ENCODE measurements at regions not wholly inside any gene's neighbourhood (a gene's known extent, or its start where the extent isn't known, plus 50 kb on each side); places are given as distances from the start of the nearest gene placed in this dataset.

- DNase-seq (no peak), ATAC-seq (no peak)
- peaks cover 6% of the 10 kb centered on the region for H3K27me3 Mint-ChIP-seq
- no peaks in the 10 kb centered on the region for H3K36me3 Mint-ChIP-seq (ENCODE audit: low read depth)
- no peaks in the 10 kb centered on the region for H3K4me1 Mint-ChIP-seq
- no peak overlapping the region for H3K27ac Mint-ChIP-seq
- H3K9me3 Mint-ChIP-seq = peaks cover 6% of the 10 kb centered on the region
- no peak overlapping the region for H3K4me3 Mint-ChIP-seq
Measured at GRCh38 chr1:221174330-221174993, 295.2 kb downstream of the HLX start.

- H3K9me3 Mint-ChIP-seq = peaks cover 6% of the 10 kb centered on the region
- no peak overlapping the region for H3K4me3 Mint-ChIP-seq
- peaks cover 6% of the 10 kb centered on the region for H3K27me3 Mint-ChIP-seq
- no peaks in the 10 kb centered on the region for H3K36me3 Mint-ChIP-seq (ENCODE audit: low read depth)
- H3K27ac Mint-ChIP-seq = no peak overlapping the region
- H3K4me1 Mint-ChIP-seq = no peaks in the 10 kb centered on the region
- ATAC-seq (no peak), DNase-seq (no peak)
Measured at GRCh38 chr1:221175249-221175648, 296.0 kb downstream of the HLX start.

GRCh38 chr1:221180704-221181368 lies 301.6 kb downstream of the HLX start:
- peaks cover 13% of the 10 kb centered on the region for H3K27me3 Mint-ChIP-seq
- H3K27ac Mint-ChIP-seq = no peak overlapping the region
- DNase-seq (no peak), ATAC-seq (no peak)
- no peaks in the 10 kb centered on the region for H3K9me3 Mint-ChIP-seq
- H3K4me1 Mint-ChIP-seq = no peaks in the 10 kb centered on the region
- H3K36me3 Mint-ChIP-seq (ENCODE audit: low read depth) = no peaks in the 10 kb centered on the region
- H3K4me3 Mint-ChIP-seq = no peak overlapping the region

GRCh38 chr1:221182791-221183533 lies 303.7 kb downstream of the HLX start:
- no peak for DNase-seq
- no peak overlapping the region for H3K27ac Mint-ChIP-seq
- no peaks in the 10 kb centered on the region for H3K36me3 Mint-ChIP-seq (ENCODE audit: low read depth)

GRCh38 chr1:221184131-221184794 lies 305.0 kb downstream of the HLX start:
- Mint-ChIP-seq H3K27me3 (peaks cover 12% of the 10 kb centered on the region), H3K9me3 (no peaks in the 10 kb centered on the region), H3K36me3 (ENCODE audit: low read depth) (no peaks in the 10 kb centered on the region), H3K4me1 (no peaks in the 10 kb centered on the region), H3K27ac (no peak overlapping the region), H3K4me3 (no peak overlapping the region)
- ATAC-seq (no peak), DNase-seq (no peak)

More at GRCh38 chr1:221182791-221183533, 303.7 kb downstream of the HLX start:
- Mint-ChIP-seq H3K4me3 (no peak overlapping the region), H3K27me3 (peaks cover 10% of the 10 kb centered on the region), H3K9me3 (no peaks in the 10 kb centered on the region), H3K4me1 (no peaks in the 10 kb centered on the region)
- no peak for ATAC-seq

- H3K27ac Mint-ChIP-seq = no peak overlapping the region
- no peak for DNase-seq
Measured at GRCh38 chr1:221187174-221187573, 307.9 kb downstream of the HLX start.

GRCh38 chr1:221188458-221188857 lies 309.2 kb downstream of the HLX start:
- H3K27me3 Mint-ChIP-seq = peaks cover 7% of the 10 kb centered on the region
- H3K4me3 Mint-ChIP-seq = no peak overlapping the region
- ATAC-seq (no peak), DNase-seq (no peak)
- H3K27ac Mint-ChIP-seq = no peak overlapping the region
- H3K4me1 Mint-ChIP-seq = no peaks in the 10 kb centered on the region
- no peaks in the 10 kb centered on the region for H3K9me3 Mint-ChIP-seq
- H3K36me3 Mint-ChIP-seq (ENCODE audit: low read depth) = no peaks in the 10 kb centered on the region

More at GRCh38 chr1:221187174-221187573, 307.9 kb downstream of the HLX start:
- Mint-ChIP-seq H3K4me3 (no peak overlapping the region), H3K36me3 (ENCODE audit: low read depth) (no peaks in the 10 kb centered on the region), H3K4me1 (no peaks in the 10 kb centered on the region), H3K9me3 (no peaks in the 10 kb centered on the region), H3K27me3 (peaks cover 9% of the 10 kb centered on the region)
- ATAC-seq = no peak

- H3K9me3 Mint-ChIP-seq = no peaks in the 10 kb centered on the region
- H3K36me3 Mint-ChIP-seq (ENCODE audit: low read depth) = no peaks in the 10 kb centered on the region
- ATAC-seq (no peak), DNase-seq (no peak)
- H3K4me3 Mint-ChIP-seq = no peak overlapping the region
- peaks cover 2% of the 10 kb centered on the region for H3K27me3 Mint-ChIP-seq
- H3K4me1 Mint-ChIP-seq = no peaks in the 10 kb centered on the region
- no peak overlapping the region for H3K27ac Mint-ChIP-seq
Measured at GRCh38 chr1:221190249-221190648, 311.0 kb downstream of the HLX start.

GRCh38 chr1:221192055-221192454 lies 312.8 kb downstream of the HLX start:
- no peaks in the 10 kb centered on the region for H3K36me3 Mint-ChIP-seq (ENCODE audit: low read depth)
- H3K9me3 Mint-ChIP-seq = peaks cover 4% of the 10 kb centered on the region
- no peak overlapping the region for H3K4me3 Mint-ChIP-seq
- no peak for ATAC-seq
- H3K27ac Mint-ChIP-seq = no peak overlapping the region
- no peak for DNase-seq
- H3K4me1 Mint-ChIP-seq = no peaks in the 10 kb centered on the region
- peaks cover 2% of the 10 kb centered on the region for H3K27me3 Mint-ChIP-seq

GRCh38 chr1:221200464-221200863 lies 321.2 kb downstream of the HLX start:
- Mint-ChIP-seq H3K4me3 (no peak overlapping the region), H3K36me3 (ENCODE audit: low read depth) (no peaks in the 10 kb centered on the region), H3K4me1 (no peaks in the 10 kb centered on the region), H3K9me3 (peaks cover 4% of the 10 kb centered on the region), H3K27me3 (no peaks in the 10 kb centered on the region), H3K27ac (no peak overlapping the region)
- DNase-seq = no peak
- ATAC-seq = peak; percentile 59

- H3K9me3 Mint-ChIP-seq = no peaks in the 10 kb centered on the region
- H3K4me3 Mint-ChIP-seq = no peak overlapping the region
- no peaks in the 10 kb centered on the region for H3K36me3 Mint-ChIP-seq (ENCODE audit: low read depth)
- no peak for DNase-seq
- no peaks in the 10 kb centered on the region for H3K4me1 Mint-ChIP-seq
- ATAC-seq = no peak
- H3K27me3 Mint-ChIP-seq = peaks cover 5% of the 10 kb centered on the region
- H3K27ac Mint-ChIP-seq = no peak overlapping the region
Measured at GRCh38 chr1:221201773-221202172, 322.5 kb downstream of the HLX start.

- no peaks in the 10 kb centered on the region for H3K9me3 Mint-ChIP-seq
- H3K4me3 Mint-ChIP-seq = no peak overlapping the region
- no peak for ATAC-seq
- peak; percentile 75 for DNase-seq
- peaks cover 9% of the 10 kb centered on the region for H3K27me3 Mint-ChIP-seq
- no peaks in the 10 kb centered on the region for H3K4me1 Mint-ChIP-seq
- no peaks in the 10 kb centered on the region for H3K36me3 Mint-ChIP-seq (ENCODE audit: low read depth)
- no peak overlapping the region for H3K27ac Mint-ChIP-seq
Measured at GRCh38 chr1:221203224-221204054, 324.2 kb downstream of the HLX start.

GRCh38 chr1:221204055-221204833 lies 325.0 kb downstream of the HLX start:
- H3K27me3 Mint-ChIP-seq = peaks cover 11% of the 10 kb centered on the region
- ATAC-seq (no peak), DNase-seq (no peak)
- no peak overlapping the region for H3K4me3 Mint-ChIP-seq
- H3K4me1 Mint-ChIP-seq = no peaks in the 10 kb centered on the region
- H3K9me3 Mint-ChIP-seq = no peaks in the 10 kb centered on the region
- H3K36me3 Mint-ChIP-seq (ENCODE audit: low read depth) = no peaks in the 10 kb centered on the region
- no peak overlapping the region for H3K27ac Mint-ChIP-seq

Measured in activated naive CD8-positive, alpha-beta T cell treated with anti-CD3 and anti-CD28 coated beads, Interleukin-2, amount 50 U/mL, for 24 hours (primary cell).